ENCODE measurements at regions not wholly inside any gene's neighbourhood (a gene's known extent, or its start where the extent isn't known, plus 50 kb on each side); places are given as distances from the start of the nearest gene placed in this dataset.

GRCh38 chr20:51313358-51313827 lies 229.1 kb downstream of the NFATC2 start:
- TF ChIP-seq EZH2 (IDR thresholded peaks at IDR 0.05; ENCODE audit: borderline replicate concordance, low read length) = no peak
- peak in 1 of 2 donors; percentile 8 for TF ChIP-seq CTCF (conservative IDR thresholded peaks at IDR 0.05 in 1 of 2, IDR thresholded peaks at IDR 0.05 in 1 of 2; ENCODE audit: extremely low read depth in 1 of 2, insufficient read depth in 1 of 2, low read depth in 1 of 2, low read length in 2 of 2)

All from mammary epithelial cell (primary cell).